ENCODE measurements at regions not wholly inside any gene's neighbourhood (a gene's known extent, or its start where the extent isn't known, plus 50 kb on each side); places are given as distances from the start of the nearest gene placed in this dataset.
"Not testable (repeated sequence)": the region's sequence is repeated elsewhere in the genome, so short reads cannot be mapped to it uniquely, and the experiment has no call there.

- ChIA-PET POLR2A (no interaction called here), CTCF (no interaction called here)
- TF ChIP-seq ELF4 (IDR thresholded peaks at IDR 0.05) (no peak), L3MBTL2 (conservative IDR thresholded peaks at IDR 0.05) (no peak), HDGF (IDR thresholded peaks at IDR 0.05; ENCODE audit: borderline replicate concordance) (no peak), SUZ12 (IDR thresholded peaks at IDR 0.05) (no peak), TARDBP (IDR thresholded peaks at IDR 0.05) (no peak), BHLHE40 (IDR thresholded peaks at IDR 0.05; ENCODE audit: borderline replicate concordance) (no peak), FOXA1 (IDR thresholded peaks at IDR 0.05) (no peak), SP1 (IDR thresholded peaks at IDR 0.05) (no peak), ZNF384 (IDR thresholded peaks at IDR 0.05) (no peak), CTBP1 (IDR thresholded peaks at IDR 0.05; ENCODE audit: borderline replicate concordance) (no peak), FOXM1 (IDR thresholded peaks at IDR 0.05; ENCODE audit: borderline replicate concordance) (no peak), NFRKB (IDR thresholded peaks at IDR 0.05) (no peak), PKNOX1 (IDR thresholded peaks at IDR 0.05) (no peak), LEF1 (IDR thresholded peaks at IDR 0.05; ENCODE audit: borderline replicate concordance) (no peak), ARNT (IDR thresholded peaks at IDR 0.05) (no peak), FOXK2 (IDR thresholded peaks at IDR 0.05) (no peak)
Observed at GRCh38 chr11:93041682-93042081, 72.2 kb downstream of the MTNR1B start.

GRCh38 chr11:93043186-93043585 is 73.7 kb downstream of the MTNR1B start:
- DNase-seq (ENCODE audit: extremely low spot score); CTCF ChIA-PET; POLR2A ChIA-PET: not testable (repeated sequence)

More at GRCh38 chr11:93041682-93042081, 72.2 kb downstream of the MTNR1B start:
- DNase-seq (ENCODE audit: extremely low spot score) = no peak

GRCh38 chr11:93049740-93050139 is 80.3 kb downstream of the MTNR1B start:
- DNase-seq (ENCODE audit: extremely low spot score) = no peak
- TF ChIP-seq SUZ12 (IDR thresholded peaks at IDR 0.05) = no peak
- no peak for TF ChIP-seq ELF4 (IDR thresholded peaks at IDR 0.05)
- no peak for TF ChIP-seq PKNOX1 (IDR thresholded peaks at IDR 0.05)
- no peak for TF ChIP-seq NFRKB (IDR thresholded peaks at IDR 0.05)
- no peak for TF ChIP-seq FOXK2 (IDR thresholded peaks at IDR 0.05)
- no peak for TF ChIP-seq HDGF (IDR thresholded peaks at IDR 0.05; ENCODE audit: borderline replicate concordance)
- no peak for TF ChIP-seq TARDBP (IDR thresholded peaks at IDR 0.05)
- no peak for TF ChIP-seq FOXA1 (IDR thresholded peaks at IDR 0.05)
- no peak for TF ChIP-seq ARNT (IDR thresholded peaks at IDR 0.05)
- no peak for TF ChIP-seq BHLHE40 (IDR thresholded peaks at IDR 0.05; ENCODE audit: borderline replicate concordance)
- no peak for TF ChIP-seq SP1 (IDR thresholded peaks at IDR 0.05)
- TF ChIP-seq CTBP1 (IDR thresholded peaks at IDR 0.05; ENCODE audit: borderline replicate concordance) = no peak
- no peak for TF ChIP-seq L3MBTL2 (conservative IDR thresholded peaks at IDR 0.05)
- POLR2A ChIA-PET = no interaction called here
- CTCF ChIA-PET = no interaction called here

GRCh38 chr11:93051186-93051585 is 81.7 kb downstream of the MTNR1B start:
- no peak for DNase-seq (ENCODE audit: extremely low spot score)
- TF ChIP-seq HDGF (IDR thresholded peaks at IDR 0.05; ENCODE audit: borderline replicate concordance) (no peak), FOXM1 (IDR thresholded peaks at IDR 0.05; ENCODE audit: borderline replicate concordance) (no peak), ARNT (IDR thresholded peaks at IDR 0.05) (no peak), BHLHE40 (IDR thresholded peaks at IDR 0.05; ENCODE audit: borderline replicate concordance) (no peak), LEF1 (IDR thresholded peaks at IDR 0.05; ENCODE audit: borderline replicate concordance) (no peak), SUZ12 (IDR thresholded peaks at IDR 0.05) (no peak), ZNF384 (IDR thresholded peaks at IDR 0.05) (no peak), PKNOX1 (IDR thresholded peaks at IDR 0.05) (no peak), ELF4 (IDR thresholded peaks at IDR 0.05) (no peak), FOXA1 (IDR thresholded peaks at IDR 0.05) (no peak)
- CTCF ChIA-PET = no interaction called here
- POLR2A ChIA-PET = no interaction called here

- TF ChIP-seq FOXK2 (IDR thresholded peaks at IDR 0.05) (no peak), FOXM1 (IDR thresholded peaks at IDR 0.05; ENCODE audit: borderline replicate concordance) (no peak), SP1 (IDR thresholded peaks at IDR 0.05) (no peak), PKNOX1 (IDR thresholded peaks at IDR 0.05) (no peak), SUZ12 (IDR thresholded peaks at IDR 0.05) (no peak), CTBP1 (IDR thresholded peaks at IDR 0.05; ENCODE audit: borderline replicate concordance) (no peak)
- DNase-seq (ENCODE audit: extremely low spot score) = no peak
- POLR2A ChIA-PET = no interaction called here
- CTCF ChIA-PET = no interaction called here
Observed at GRCh38 chr11:93053864-93054263, 84.4 kb downstream of the MTNR1B start.

GRCh38 chr11:93054279-93054678 is 84.8 kb downstream of the MTNR1B start:
- CTCF ChIA-PET = no interaction called here
- POLR2A ChIA-PET = no interaction called here
- no peak for DNase-seq (ENCODE audit: extremely low spot score)
- TF ChIP-seq HDGF (IDR thresholded peaks at IDR 0.05; ENCODE audit: borderline replicate concordance) = no peak
- no peak for TF ChIP-seq FOXM1 (IDR thresholded peaks at IDR 0.05; ENCODE audit: borderline replicate concordance)
- TF ChIP-seq ZNF384 (IDR thresholded peaks at IDR 0.05) = no peak
- TF ChIP-seq FOXA1 (IDR thresholded peaks at IDR 0.05) = no peak

GRCh38 chr11:93054881-93055280 is 85.4 kb downstream of the MTNR1B start:
- CTCF ChIA-PET = no interaction called here
- POLR2A ChIA-PET = no interaction called here
- no peak for DNase-seq (ENCODE audit: extremely low spot score)
- TF ChIP-seq LEF1 (IDR thresholded peaks at IDR 0.05; ENCODE audit: borderline replicate concordance) (no peak), TARDBP (IDR thresholded peaks at IDR 0.05) (no peak), ELF4 (IDR thresholded peaks at IDR 0.05) (no peak)

Measured in HEK293T (cell line).